ENCODE measurements at regions not wholly inside any gene's neighbourhood (a gene's known extent, or its start where the extent isn't known, plus 50 kb on each side); places are given as distances from the start of the nearest gene placed in this dataset.

DNA sequence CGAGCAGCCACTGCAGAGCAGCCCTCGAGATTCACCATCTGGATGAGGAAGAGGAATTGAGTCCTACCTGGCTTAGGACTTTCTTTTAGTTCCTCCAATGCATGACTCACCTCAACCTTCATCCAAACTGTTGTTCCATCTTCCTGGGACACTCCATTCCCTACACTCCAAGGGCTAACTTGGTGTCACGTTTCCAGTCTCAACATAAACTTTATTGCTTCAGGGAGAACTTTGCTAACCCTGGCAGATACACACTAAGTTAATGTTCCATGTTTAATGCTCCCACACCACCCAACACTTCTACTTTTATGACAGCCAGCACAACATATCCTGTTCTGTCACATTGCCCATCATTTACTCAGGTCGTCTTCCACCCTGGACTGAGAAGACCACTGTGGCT, 164.4 kb downstream of the RBM26 start:
- Histone ChIP-seq H3K27me3 (peaks cover 0 to 4% (median 0%) of the 10 kb centered on the region in 7 donors), H3K36me3 (no peaks in the 10 kb centered on the region), H3K4me1 (no peaks in the 10 kb centered on the region), H3K27ac (no peak overlapping the region), H3K4me3 (no peak overlapping the region), H3K9me3 (no peaks in the 10 kb centered on the region)
- 49 to 58% methylated on average over 4 of the region's 4 CpGs for WGBS, 2 donors
- intact Hi-C loops (cut with DNase I), result no loop called here
- DNase-seq (no peak), ATAC-seq (no peak)
- TF ChIP-seq, protein P1, sequence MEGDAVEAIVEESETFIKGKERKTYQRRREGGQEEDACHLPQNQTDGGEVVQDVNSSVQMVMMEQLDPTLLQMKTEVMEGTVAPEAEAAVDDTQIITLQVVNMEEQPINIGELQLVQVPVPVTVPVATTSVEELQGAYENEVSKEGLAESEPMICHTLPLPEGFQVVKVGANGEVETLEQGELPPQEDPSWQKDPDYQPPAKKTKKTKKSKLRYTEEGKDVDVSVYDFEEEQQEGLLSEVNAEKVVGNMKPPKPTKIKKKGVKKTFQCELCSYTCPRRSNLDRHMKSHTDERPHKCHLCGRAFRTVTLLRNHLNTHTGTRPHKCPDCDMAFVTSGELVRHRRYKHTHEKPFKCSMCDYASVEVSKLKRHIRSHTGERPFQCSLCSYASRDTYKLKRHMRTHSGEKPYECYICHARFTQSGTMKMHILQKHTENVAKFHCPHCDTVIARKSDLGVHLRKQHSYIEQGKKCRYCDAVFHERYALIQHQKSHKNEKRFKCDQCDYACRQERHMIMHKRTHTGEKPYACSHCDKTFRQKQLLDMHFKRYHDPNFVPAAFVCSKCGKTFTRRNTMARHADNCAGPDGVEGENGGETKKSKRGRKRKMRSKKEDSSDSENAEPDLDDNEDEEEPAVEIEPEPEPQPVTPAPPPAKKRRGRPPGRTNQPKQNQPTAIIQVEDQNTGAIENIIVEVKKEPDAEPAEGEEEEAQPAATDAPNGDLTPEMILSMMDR (IDR thresholded peaks at IDR 0.05), result no peak

DNA sequence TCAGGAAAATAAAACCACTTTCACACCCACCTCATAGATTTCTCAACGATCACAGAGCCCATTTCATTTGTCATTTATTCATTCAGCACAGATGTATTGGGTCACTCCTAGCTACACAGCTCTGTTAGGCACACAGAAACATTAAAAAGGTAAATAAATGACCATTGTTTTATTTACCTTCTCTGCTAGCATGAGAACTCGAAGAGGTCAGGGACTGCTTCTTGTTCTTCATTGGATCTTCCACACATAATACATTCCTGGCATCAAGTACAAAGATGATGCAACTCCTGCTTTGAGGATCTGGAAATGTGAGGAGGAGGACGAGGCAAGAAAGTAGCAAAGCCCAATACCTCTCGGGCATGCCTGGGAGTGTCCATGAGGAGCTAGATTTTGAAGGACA, 168.1 kb downstream of the RBM26 start:
- 75 to 81% methylated on average over 4 of the region's 4 CpGs for WGBS, 2 donors
- Histone ChIP-seq H3K9me3 (peaks cover 0 to 8% (median 0%) of the 10 kb centered on the region in 11 donors), H3K4me1 (no peaks in the 10 kb centered on the region), H3K4me3 (no peak overlapping the region), H3K27me3 (peaks cover 0 to 4% (median 0%) of the 10 kb centered on the region in 7 donors), H3K36me3 (no peaks in the 10 kb centered on the region), H3K27ac (no peak overlapping the region)
- intact Hi-C loops (cut with DNase I), result no loop called here
- TF ChIP-seq, protein P1 (IDR thresholded peaks at IDR 0.05), result no peak
- ATAC-seq (no peak), DNase-seq (no peak)

DNA sequence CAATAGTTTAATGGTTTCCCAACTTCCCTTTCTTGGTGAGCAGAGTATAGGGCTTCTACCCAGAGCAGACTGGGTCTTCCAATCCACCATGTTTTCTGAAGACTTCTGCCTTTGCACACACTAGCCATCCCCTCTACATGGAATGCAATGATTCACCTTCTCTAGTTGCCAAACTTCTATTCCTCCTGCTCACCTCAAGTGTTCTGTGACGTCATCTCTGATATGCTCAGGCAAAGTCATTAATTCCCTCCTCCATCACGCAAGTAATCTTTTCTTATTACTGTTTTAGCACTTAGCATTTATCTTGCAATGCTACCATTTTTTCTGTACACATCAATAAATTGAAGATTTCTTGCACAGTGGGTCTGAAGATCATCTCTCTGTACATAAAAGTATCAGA, 174.2 kb downstream of the RBM26 start:
- H3K27me3 ChIP-seq, result peaks cover 0 to 3% (median 0%) of the 10 kb centered on the region in 7 donors
- no peak overlapping the region for H3K27ac ChIP-seq
- no peak for DNase-seq
- intact Hi-C loops (cut with DNase I), result no loop called here
- TF ChIP-seq, protein P1 (IDR thresholded peaks at IDR 0.05), result no peak
- H3K4me3 ChIP-seq, result no peak overlapping the region
- H3K9me3 ChIP-seq, result peaks cover 0 to 8% (median 0%) of the 10 kb centered on the region in 11 donors
- no peaks in the 10 kb centered on the region for H3K36me3 ChIP-seq
- WGBS, 2 donors, result 76 to 81% methylated on average over 2 of the region's 2 CpGs
- H3K4me1 ChIP-seq, result no peaks in the 10 kb centered on the region
- no peak for ATAC-seq

DNA sequence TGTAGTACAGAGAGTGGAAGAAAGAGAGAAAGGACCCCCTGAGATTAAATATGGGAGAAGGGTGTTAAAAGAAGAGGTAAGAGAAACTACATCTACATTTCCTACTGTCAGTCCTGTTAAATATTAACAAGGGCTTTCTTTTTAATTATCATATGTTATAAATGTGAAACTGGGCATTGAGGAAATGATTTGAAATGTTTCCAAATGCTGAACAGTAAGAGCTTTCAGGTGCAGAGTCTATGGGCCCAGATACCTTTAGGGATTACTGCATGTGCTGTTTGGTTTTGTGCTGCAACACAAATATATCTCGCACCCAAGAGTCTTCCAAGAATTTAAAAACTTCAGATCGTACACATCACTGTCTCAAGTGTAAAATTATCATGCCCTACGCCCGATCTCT, 176.3 kb downstream of the RBM26 start:
- Histone ChIP-seq H3K27me3 (peaks cover 0 to 3% (median 0%) of the 10 kb centered on the region in 7 donors), H3K4me1 (no peaks in the 10 kb centered on the region), H3K36me3 (no peaks in the 10 kb centered on the region), H3K27ac (no peak overlapping the region), H3K9me3 (no peaks in the 10 kb centered on the region), H3K4me3 (no peak overlapping the region)
- TF ChIP-seq, protein P1 (IDR thresholded peaks at IDR 0.05), result no peak
- DNase-seq (no peak), ATAC-seq (no peak)
- intact Hi-C loops (cut with DNase I), result no loop called here
- 66 to 70% methylated on average over 4 of the region's 4 CpGs for WGBS, 2 donors
